Cardiac fibroblast (primary cell): ENCODE measurements at regions not wholly inside any gene's neighbourhood (a gene's known extent, or its start where the extent isn't known, plus 50 kb on each side); places are given as distances from the start of the nearest gene placed in this dataset.

Experiments used
- DNase-seq, 2 donors: peaks; one replicate each; pipeline versions ENCODE4 v3.0.0 to v3.0.0-alpha.2; 2010; ENCODE audit warnings: low read depth in 2 of 2
- H3K4me3 ChIP-seq, 2 donors: replicated peaks in 1 of 2; 1 replicate in 1 of 2; 2 replicates in 1 of 2; pipeline ENCODE4 v1.5.1; 2011; ENCODE audit warnings: low read depth in 2 of 2, low read length in 2 of 2, mild to moderate bottlenecking in 2 of 2, moderate library complexity in 1 of 2
- TF ChIP-seq, protein P1 (sequence below): IDR thresholded peaks from one replicate; pipeline ENCODE4 v1.5.1; 2011; ENCODE audit warnings: low read depth, mild to moderate bottlenecking, low read length, inconsistent platforms

DNA sequence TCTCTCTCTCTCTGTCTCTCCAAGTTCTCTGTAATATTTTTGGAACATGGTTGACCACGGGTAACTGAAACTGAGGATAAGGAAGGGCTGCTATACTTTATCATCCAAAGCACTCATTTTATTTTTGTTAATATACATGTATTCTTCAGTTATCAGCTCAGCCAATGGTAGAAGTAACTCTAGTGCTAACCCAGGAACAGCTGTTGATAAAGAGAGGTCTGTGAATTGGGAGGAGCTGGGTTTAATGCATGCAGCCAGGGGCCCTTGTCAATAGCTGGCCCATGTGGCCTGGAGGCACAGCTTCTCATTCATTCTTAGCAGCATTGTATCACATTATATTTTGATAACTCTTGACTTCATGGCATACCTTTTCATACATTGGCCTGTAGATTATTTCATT, 401.6 kb downstream of the EPHA4 start:
- H3K4me3 ChIP-seq, result no peak overlapping the region
- TF ChIP-seq, protein P1, sequence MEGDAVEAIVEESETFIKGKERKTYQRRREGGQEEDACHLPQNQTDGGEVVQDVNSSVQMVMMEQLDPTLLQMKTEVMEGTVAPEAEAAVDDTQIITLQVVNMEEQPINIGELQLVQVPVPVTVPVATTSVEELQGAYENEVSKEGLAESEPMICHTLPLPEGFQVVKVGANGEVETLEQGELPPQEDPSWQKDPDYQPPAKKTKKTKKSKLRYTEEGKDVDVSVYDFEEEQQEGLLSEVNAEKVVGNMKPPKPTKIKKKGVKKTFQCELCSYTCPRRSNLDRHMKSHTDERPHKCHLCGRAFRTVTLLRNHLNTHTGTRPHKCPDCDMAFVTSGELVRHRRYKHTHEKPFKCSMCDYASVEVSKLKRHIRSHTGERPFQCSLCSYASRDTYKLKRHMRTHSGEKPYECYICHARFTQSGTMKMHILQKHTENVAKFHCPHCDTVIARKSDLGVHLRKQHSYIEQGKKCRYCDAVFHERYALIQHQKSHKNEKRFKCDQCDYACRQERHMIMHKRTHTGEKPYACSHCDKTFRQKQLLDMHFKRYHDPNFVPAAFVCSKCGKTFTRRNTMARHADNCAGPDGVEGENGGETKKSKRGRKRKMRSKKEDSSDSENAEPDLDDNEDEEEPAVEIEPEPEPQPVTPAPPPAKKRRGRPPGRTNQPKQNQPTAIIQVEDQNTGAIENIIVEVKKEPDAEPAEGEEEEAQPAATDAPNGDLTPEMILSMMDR, result no peak
- no peak for DNase-seq

DNA sequence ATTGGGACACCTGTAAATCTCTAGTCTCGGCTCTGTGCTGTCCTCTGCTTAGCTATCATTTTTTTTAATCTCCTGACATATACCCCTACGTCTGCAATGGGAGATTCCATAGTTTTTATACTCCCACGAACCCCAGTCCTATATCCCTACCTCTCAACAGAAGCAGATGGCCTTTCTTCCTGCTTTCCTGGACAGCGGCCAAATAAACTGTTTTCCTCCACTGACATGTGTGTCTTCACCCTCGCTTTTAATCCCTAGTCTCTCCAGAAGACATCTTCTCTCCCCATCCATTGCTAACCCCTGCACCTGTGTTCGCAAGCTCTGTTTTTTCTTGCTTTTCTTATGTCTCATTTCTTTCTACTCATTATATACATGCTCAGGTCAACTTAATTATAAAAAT, 395.4 kb downstream of the EPHA4 start:
- no peak for DNase-seq
- H3K4me3 ChIP-seq, result no peak overlapping the region
- TF ChIP-seq, protein P1, result no peak

DNA sequence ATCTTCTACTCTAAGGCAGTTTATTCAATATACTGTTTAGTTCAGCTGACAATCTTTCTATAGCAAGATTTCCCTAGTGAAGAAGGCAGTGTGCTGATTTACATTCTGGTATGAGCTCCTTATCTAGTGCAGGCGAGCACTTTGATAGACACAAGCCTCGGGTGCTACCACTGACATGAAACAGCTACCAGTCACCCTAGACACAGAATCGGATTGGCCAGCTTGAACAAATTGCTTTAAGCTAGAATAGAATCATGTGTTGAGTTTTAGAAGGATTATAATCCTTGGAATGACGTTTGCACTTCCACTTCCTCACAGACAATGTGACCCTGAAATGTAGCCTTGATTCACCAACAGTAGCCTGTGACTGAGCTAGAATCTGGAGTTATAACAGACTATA, 394.0 kb downstream of the EPHA4 start:
- no peak for DNase-seq
- TF ChIP-seq, protein P1, result no peak
- no peak overlapping the region for H3K4me3 ChIP-seq

DNA sequence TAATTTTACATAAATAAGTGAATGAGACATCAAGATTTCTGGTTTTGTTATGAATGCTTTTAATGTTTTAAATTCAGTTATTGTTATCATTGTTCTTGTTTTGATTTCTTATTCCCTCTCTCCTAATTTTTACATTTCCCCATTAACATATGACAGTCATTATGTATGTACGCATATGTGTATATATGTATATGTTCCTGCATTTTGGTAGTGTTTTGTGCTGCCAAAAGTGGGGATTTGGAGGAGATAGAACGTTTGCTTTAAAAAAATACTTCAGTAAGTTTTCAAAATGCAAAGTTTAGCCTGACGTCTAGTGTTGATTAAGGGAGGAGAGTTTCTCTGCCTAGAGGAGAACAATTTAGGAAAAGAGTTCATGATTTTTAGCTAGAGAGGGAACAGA, 385.2 kb downstream of the EPHA4 start:
- no peak overlapping the region for H3K4me3 ChIP-seq
- DNase-seq, result no peak
- TF ChIP-seq, protein P1, result no peak

DNA sequence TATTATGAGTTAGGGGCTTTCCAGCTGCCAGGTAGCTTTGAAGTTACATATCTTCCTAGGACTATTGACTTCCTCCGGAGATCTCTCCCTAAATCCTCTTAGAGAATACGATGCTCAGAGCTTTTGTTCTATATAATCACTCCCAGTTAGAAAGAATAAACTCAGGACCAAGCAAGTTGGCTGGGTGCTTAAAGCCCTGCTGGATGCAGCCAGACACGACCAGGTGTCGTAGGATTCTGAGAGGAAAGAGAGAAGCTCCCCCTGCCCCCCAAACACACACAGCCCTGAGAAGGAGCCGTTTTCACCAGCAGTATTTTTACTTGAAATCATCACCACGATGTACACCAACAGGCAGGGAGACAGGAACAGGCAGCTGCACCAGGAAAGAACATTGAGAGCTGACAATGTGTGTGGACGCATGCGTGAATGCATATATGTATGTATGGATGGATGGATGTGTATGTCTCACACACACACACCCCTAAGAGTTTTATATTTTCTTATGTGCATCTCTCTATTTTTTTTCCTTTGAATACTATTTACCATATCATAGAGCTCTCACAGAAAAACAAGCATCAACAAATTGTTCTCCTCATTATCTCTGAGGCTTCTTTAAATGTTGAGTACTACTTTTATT, 382.6 kb downstream of the EPHA4 start:
- no peak overlapping the region for H3K4me3 ChIP-seq
- no peak for DNase-seq
- TF ChIP-seq, protein P1, result no peak

DNA sequence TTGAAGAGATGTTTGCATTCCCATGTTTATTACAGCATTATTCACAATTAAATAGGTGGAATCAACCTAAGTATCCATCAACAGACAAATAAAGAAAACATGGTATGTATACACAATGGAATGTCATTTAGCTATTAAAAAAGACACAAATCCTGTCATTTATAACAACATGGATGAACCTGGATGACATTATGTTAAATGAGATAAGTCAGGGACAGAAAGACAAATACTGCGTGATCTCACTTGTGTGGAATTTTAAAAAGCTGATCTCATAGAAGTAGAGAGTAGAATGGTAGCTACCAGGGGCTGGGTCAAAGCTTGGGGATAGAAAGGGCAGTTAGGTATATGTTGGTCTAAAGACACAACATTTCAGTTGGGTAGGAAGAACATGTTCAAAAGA, 376.3 kb downstream of the EPHA4 start:
- TF ChIP-seq, protein P1, result no peak
- H3K4me3 ChIP-seq, result no peak overlapping the region
- DNase-seq, result no peak

DNA sequence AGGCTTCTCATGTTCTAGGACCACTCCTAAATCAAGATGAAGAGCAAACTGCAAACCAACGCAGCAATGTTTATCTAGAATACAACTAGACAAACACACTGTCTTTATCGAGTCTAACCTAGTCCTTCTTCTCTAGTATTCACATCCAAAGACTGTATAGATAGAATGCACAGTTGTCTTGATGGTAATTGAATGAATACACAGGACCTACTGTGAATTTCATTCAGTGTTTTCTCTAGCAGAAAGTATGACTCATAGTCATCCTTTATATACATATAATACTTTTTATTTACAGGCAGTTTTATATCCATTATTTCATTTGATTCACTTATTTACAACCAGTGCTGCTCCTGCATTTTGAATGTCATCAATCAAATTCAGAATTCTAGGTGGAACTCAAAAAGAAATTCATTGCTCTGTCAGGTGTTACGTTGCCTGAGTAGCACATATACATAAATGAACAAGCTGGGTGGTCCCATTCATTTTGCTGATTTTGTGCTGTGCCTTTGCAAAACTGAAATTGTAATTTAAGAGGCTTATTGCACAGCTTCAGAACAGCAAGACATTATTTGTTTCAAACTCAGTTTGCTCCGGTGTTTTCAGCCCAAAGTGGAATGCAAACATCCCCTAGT, 374.8 kb downstream of the EPHA4 start:
- TF ChIP-seq, protein P1, result no peak
- DNase-seq, result no peak
- no peak overlapping the region for H3K4me3 ChIP-seq
